NCI-H128 (cell line): ENCODE measurements at regions not wholly inside any gene's neighbourhood (a gene's known extent, or its start where the extent isn't known, plus 50 kb on each side); places are given as distances from the start of the nearest gene placed in this dataset.

Source experiments
- DNase-seq: peaks from one replicate; lab custom pipeline; 2025; ENCODE audit not compliant: unreplicated experiment; lab: John Stamatoyannopoulos, UW

GRCh38 chr5:4366628-4367027, 771.0 kb downstream of the IRX1 start:
- no peak for DNase-seq

- no peak for DNase-seq
Measured at GRCh38 chr5:4370218-4370617, 769.9 kb upstream of the ADAMTS16 start.

GRCh38 chr5:4372481-4372880, 767.6 kb upstream of the ADAMTS16 start:
- DNase-seq = no peak

- DNase-seq = no peak
Measured at GRCh38 chr5:4373051-4373820, 766.9 kb upstream of the ADAMTS16 start.

GRCh38 chr5:4374866-4375265, 765.3 kb upstream of the ADAMTS16 start:
- DNase-seq = no peak

- DNase-seq = no peak
Measured at GRCh38 chr5:4375640-4376039, 764.5 kb upstream of the ADAMTS16 start.

GRCh38 chr5:4383102-4383501, 757.0 kb upstream of the ADAMTS16 start:
- no peak for DNase-seq

- DNase-seq = no peak
Measured at GRCh38 chr5:4383518-4384198, 756.5 kb upstream of the ADAMTS16 start.

- no peak for DNase-seq
Measured at GRCh38 chr5:4384649-4385048, 755.5 kb upstream of the ADAMTS16 start.

- no peak for DNase-seq
Measured at GRCh38 chr5:4386152-4386551, 754.0 kb upstream of the ADAMTS16 start.

- no peak for DNase-seq
Measured at GRCh38 chr5:4387290-4387689, 752.8 kb upstream of the ADAMTS16 start.

- DNase-seq = no peak
Measured at GRCh38 chr5:4395752-4396151, 744.4 kb upstream of the ADAMTS16 start.

GRCh38 chr5:4405614-4406219, 734.4 kb upstream of the ADAMTS16 start:
- DNase-seq = no peak

GRCh38 chr5:4410151-4410550, 730.0 kb upstream of the ADAMTS16 start:
- no peak for DNase-seq

- DNase-seq = no peak
Measured at GRCh38 chr5:4411664-4412063, 728.5 kb upstream of the ADAMTS16 start.

- no peak for DNase-seq
Measured at GRCh38 chr5:4413996-4414395, 726.1 kb upstream of the ADAMTS16 start.

- no peak for DNase-seq
Measured at GRCh38 chr5:4418084-4418483, 722.0 kb upstream of the ADAMTS16 start.

- DNase-seq = no peak
Measured at GRCh38 chr5:4419281-4419680, 720.8 kb upstream of the ADAMTS16 start.

- DNase-seq = no peak
Measured at GRCh38 chr5:4420177-4420576, 720.0 kb upstream of the ADAMTS16 start.

- no peak for DNase-seq
Measured at GRCh38 chr5:4420681-4421080, 719.4 kb upstream of the ADAMTS16 start.

GRCh38 chr5:4422247-4422646, 717.9 kb upstream of the ADAMTS16 start:
- no peak for DNase-seq

- no peak for DNase-seq
Measured at GRCh38 chr5:4424895-4425294, 715.2 kb upstream of the ADAMTS16 start.
